Activated CD8-positive, alpha-beta T cell treated with anti-CD3 and anti-CD28 coated beads for 36 hours (primary cell): ENCODE measurements at regions not wholly inside any gene's neighbourhood (a gene's known extent, or its start where the extent isn't known, plus 50 kb on each side); places are given as distances from the start of the nearest gene placed in this dataset.

Experiments used
- ATAC-seq: fragments of 200-7000 bp; cut with Tn5 transposase; one replicate; pipeline ENCODE4 v1.10.0; 2021; ENCODE audit warnings: mild to moderate bottlenecking, moderate library complexity
- CTCF ChIA-PET: fragments of 350-600 bp; sonication (Branson Sonifier 250); formaldehyde crosslinking; loops from one replicate; lab custom pipeline; 2021; ENCODE audit warnings: antibody characterized with exemption; lab: Charles Lee
- POLR2A ChIA-PET: fragments of 350-600 bp; sonication (Branson Sonifier 250); formaldehyde crosslinking; loops from one replicate; lab custom pipeline; 2021; ENCODE audit warnings: antibody characterized with exemption; lab: Charles Lee
- DNase-seq: peaks from one replicate; pipeline ENCODE4 v3.0.0-alpha.2; 2020
- H3K27ac Mint-ChIP-seq: one replicate; pipeline ENCODE4 v1.8.0; 2021; ENCODE audit warnings: mild to moderate bottlenecking, mixed read lengths
- H3K27me3 Mint-ChIP-seq: one replicate; pipeline ENCODE4 v1.8.0; 2021; ENCODE audit warnings: mixed read lengths
- H3K36me3 Mint-ChIP-seq: one replicate; pipeline ENCODE4 v1.8.0; 2021; ENCODE audit warnings: low read depth, mixed read lengths
- H3K4me1 Mint-ChIP-seq: one replicate; pipeline ENCODE4 v1.8.0; 2021; ENCODE audit warnings: low read depth, mixed read lengths
- H3K4me3 Mint-ChIP-seq: one replicate; pipeline ENCODE4 v1.8.0; 2021; ENCODE audit warnings: mild to moderate bottlenecking, moderate library complexity, mixed read lengths
- H3K9me3 Mint-ChIP-seq: one replicate; pipeline ENCODE4 v1.8.0; 2021; ENCODE audit warnings: mixed read lengths
- intact Hi-C: fragments of 100-400 bp; cut with micrococcal nuclease; formaldehyde crosslinking; loops from one replicate; pipeline ENCODE4 v1.10.0; 2022
- TF ChIP-seq, protein P1 (sequence below): fragments of 200-600 bp; IDR thresholded peaks from one replicate; pipeline ENCODE4 v1.8.0; 2022; ENCODE audit warnings: antibody characterized with exemption, mild to moderate bottlenecking

DNA sequence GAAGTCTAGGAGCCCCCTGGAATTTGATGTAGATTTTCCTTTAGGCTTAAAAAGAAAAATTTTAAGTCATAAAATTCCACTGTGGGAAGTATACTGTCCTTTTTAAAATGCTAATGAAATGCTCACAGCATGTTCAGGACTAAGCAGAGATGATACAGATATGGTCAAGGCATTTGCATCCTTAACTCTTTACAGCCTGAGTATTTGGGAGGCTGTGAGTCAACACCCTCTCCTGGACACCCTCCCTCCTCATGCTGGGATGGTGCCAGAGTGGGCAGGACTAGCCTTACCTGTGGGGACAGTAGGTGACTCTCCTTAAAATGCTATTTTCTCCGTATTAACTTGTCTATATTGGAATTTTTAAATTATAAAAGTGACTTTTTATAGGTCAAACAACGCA is 197.4 kb upstream of the ELL2 start:
- ChIA-PET POLR2A (no interaction called here), CTCF (interaction anchor here (1.0 kb wide), 1 partner anchor 378 kb away, joined by 3 read pairs; no protein-coding TSS in a partner anchor)
- Mint-ChIP-seq H3K4me3 (no peak overlapping the region), H3K36me3 (no peaks in the 10 kb centered on the region), H3K4me1 (no peaks in the 10 kb centered on the region), H3K27me3 (peaks cover 16% of the 10 kb centered on the region), H3K9me3 (no peaks in the 10 kb centered on the region), H3K27ac (no peak overlapping the region)
- TF ChIP-seq, protein P1, sequence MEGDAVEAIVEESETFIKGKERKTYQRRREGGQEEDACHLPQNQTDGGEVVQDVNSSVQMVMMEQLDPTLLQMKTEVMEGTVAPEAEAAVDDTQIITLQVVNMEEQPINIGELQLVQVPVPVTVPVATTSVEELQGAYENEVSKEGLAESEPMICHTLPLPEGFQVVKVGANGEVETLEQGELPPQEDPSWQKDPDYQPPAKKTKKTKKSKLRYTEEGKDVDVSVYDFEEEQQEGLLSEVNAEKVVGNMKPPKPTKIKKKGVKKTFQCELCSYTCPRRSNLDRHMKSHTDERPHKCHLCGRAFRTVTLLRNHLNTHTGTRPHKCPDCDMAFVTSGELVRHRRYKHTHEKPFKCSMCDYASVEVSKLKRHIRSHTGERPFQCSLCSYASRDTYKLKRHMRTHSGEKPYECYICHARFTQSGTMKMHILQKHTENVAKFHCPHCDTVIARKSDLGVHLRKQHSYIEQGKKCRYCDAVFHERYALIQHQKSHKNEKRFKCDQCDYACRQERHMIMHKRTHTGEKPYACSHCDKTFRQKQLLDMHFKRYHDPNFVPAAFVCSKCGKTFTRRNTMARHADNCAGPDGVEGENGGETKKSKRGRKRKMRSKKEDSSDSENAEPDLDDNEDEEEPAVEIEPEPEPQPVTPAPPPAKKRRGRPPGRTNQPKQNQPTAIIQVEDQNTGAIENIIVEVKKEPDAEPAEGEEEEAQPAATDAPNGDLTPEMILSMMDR: no peak
- no peak for ATAC-seq
- intact Hi-C loops: no loop called here
- no peak for DNase-seq

DNA sequence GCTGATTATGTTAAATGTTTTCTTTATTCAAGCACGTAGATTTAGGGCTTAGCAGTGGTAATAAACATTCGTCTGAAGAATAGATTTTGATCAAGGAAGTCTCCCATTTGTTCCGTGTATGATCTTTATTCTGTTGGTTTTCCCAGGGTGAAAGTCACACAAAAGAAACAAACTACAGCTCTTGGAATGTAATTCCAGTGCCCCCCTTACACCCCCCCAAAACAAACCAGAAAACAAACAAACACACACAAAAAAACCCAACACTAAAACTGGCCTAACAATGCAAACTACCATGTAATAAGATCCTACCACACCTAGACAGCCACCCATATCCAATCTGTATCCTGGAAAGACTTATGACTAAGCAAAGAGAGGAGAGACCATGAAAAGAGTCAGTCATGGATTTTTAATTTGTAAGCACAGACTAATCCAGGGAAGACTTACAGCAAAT is 196.2 kb upstream of the ELL2 start:
- POLR2A ChIA-PET: no interaction called here
- intact Hi-C loops: no loop called here
- CTCF ChIA-PET: interaction anchor here (1.4 kb wide), 1 partner anchor 13 kb away, joined by 4 read pairs; no protein-coding TSS in a partner anchor

DNA sequence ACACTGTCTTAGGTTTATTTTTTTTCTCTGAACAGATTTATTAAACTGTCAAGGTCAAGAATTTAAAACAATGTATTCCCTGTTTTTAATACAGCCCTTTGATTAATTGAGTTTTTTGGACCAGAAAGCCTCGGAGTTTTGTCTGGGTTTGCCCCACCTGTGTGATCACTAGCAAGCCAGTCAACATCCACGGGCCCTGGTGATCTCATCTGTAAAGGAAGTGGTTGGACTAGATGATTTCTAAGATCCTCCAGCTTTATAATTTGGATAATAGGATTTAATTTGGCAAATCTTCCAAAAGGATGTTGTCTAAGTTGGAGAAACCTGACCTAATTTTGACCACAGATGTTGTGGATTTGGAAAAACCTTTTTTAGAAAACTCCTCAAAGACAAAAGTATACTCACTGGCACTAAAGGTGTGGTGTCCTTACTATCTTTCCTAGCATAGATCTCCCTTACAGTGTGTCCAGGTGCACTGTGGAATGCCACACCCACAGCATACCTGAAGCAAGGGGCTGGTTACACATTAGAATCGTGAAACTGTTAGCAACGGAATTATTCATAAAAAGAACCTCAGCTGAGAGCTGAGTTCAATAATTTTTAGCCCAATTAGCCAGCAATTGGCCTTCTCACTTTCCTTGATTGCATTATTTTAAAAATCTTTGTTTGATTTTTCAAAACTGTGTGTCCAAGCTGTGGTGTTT is 195.6 kb upstream of the ELL2 start:
- Mint-ChIP-seq H3K9me3 (no peaks in the 10 kb centered on the region), H3K27ac (no peak overlapping the region), H3K36me3 (no peaks in the 10 kb centered on the region), H3K4me1 (no peaks in the 10 kb centered on the region), H3K27me3 (peaks cover 9% of the 10 kb centered on the region), H3K4me3 (no peak overlapping the region)
- ChIA-PET CTCF (interaction anchor here (1.4 kb wide), 1 partner anchor 12 kb away, joined by 4 read pairs; no protein-coding TSS in a partner anchor), POLR2A (no interaction called here)
- no peak for DNase-seq
- no peak for ATAC-seq
- intact Hi-C loops: no loop called here
- TF ChIP-seq, protein P1: no peak

More for the DNA sequence above, 196.2 kb upstream of the ELL2 start:
- Mint-ChIP-seq H3K36me3 (no peaks in the 10 kb centered on the region), H3K4me3 (no peak overlapping the region), H3K27ac (no peak overlapping the region), H3K27me3 (peaks cover 13% of the 10 kb centered on the region), H3K4me1 (no peaks in the 10 kb centered on the region), H3K9me3 (no peaks in the 10 kb centered on the region)
- TF ChIP-seq, protein P1: no peak
- ATAC-seq: no peak
- no peak for DNase-seq

DNA sequence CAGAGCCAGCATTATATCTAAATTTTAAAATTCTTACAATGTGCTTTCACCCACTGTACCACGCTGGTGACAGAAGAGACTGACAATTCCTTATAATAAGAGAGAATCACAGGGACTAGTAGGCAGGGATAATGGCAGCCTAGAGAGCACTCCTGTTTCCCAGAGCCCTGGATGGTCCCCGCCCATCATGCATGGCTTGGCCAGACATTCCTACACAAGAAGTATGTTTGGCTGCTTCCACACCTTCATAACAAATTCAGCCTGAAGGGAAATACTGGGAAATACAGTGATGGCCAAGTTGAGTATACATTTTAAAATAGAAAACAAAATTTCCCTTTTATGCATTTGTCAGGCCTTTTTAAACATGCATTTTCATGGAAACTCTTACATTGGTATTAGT is 193.5 kb upstream of the ELL2 start:
- Mint-ChIP-seq H3K27me3 (peaks cover 5% of the 10 kb centered on the region), H3K4me1 (no peaks in the 10 kb centered on the region), H3K36me3 (no peaks in the 10 kb centered on the region), H3K9me3 (no peaks in the 10 kb centered on the region), H3K4me3 (no peak overlapping the region), H3K27ac (no peak overlapping the region)
- ChIA-PET POLR2A (no interaction called here), CTCF (no interaction called here)
- DNase-seq (no peak), ATAC-seq (no peak)
- intact Hi-C loops: no loop called here
- TF ChIP-seq, protein P1: no peak

DNA sequence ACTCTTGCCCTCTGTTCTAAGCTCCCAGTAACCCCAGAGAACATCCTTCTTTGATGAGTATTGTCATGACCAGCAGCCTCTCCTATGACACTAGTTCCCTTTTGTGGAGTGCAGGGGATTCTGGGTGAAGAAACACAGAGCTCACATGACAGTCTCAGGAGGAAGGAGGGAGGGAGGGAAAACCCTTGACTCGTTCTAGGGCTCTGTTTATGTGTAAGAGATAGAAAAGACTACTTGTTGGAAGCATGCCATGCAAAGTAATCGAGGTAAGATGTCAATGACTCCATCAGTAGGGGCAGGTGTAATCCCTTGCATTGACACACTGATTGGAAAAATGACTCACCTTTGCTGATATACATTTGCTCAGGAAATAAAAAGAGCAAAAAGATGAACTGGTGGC is 190.2 kb upstream of the ELL2 start:
- Mint-ChIP-seq H3K27ac (no peak overlapping the region), H3K4me3 (no peak overlapping the region), H3K9me3 (no peaks in the 10 kb centered on the region), H3K36me3 (no peaks in the 10 kb centered on the region), H3K4me1 (no peaks in the 10 kb centered on the region), H3K27me3 (peaks cover 7% of the 10 kb centered on the region)
- TF ChIP-seq, protein P1: no peak
- peak; percentile 11 for DNase-seq
- ChIA-PET POLR2A (no interaction called here), CTCF (interaction anchor here (1.5 kb wide), 1 partner anchor 13 kb away, joined by 3 read pairs; no protein-coding TSS in a partner anchor)
- intact Hi-C loops: no loop called here
- ATAC-seq: peak; percentile 80
